ENCODE measurements at regions not wholly inside any gene's neighbourhood (a gene's known extent, or its start where the extent isn't known, plus 50 kb on each side); places are given as distances from the start of the nearest gene placed in this dataset.

GRCh38 chr16:79816081-79816497, 215.6 kb upstream of the MAF start:
- TF ChIP-seq CTCF (IDR thresholded peaks at IDR 0.05), result no peak
- no peak for TF ChIP-seq EZH2 (IDR thresholded peaks at IDR 0.05; ENCODE audit: borderline replicate concordance, insufficient read depth, low read depth, low read length, poor library complexity, severe bottlenecking)
